Heart left ventricle (tissue), 16 donors: ENCODE measurements at regions not wholly inside any gene's neighbourhood (a gene's known extent, or its start where the extent isn't known, plus 50 kb on each side); places are given as distances from the start of the nearest gene placed in this dataset.

Experiments
- ATAC-seq, 4 donors: fragments of 200-7000 bp; cut with Tn5 transposase; one replicate each; pipeline ENCODE4 v1.9.1; 2020 to 2022; ENCODE audit warnings: moderate library complexity in 4 of 4, mild to moderate bottlenecking in 3 of 4, moderate number of reproducible peaks in 1 of 4
- DNase-seq, 5 donors: peaks; one replicate each; pipeline ENCODE4 v3.0.0-alpha.2; 2020
- H3K27ac ChIP-seq, 12 donors: fragments of 200-600 bp; sonication (generic) in 4 of 12; one replicate each; pipeline versions ENCODE4 v1.5.0 to v1.8.0; 2016 to 2022; ENCODE audit warnings: mild to moderate bottlenecking in 2 of 12
- H3K27me3 ChIP-seq, 9 donors: fragments of 200-600 bp; sonication (generic) in 2 of 9; one replicate each; pipeline versions ENCODE4 v1.5.1 to v1.8.0; 2016 to 2022; ENCODE audit warnings: mild to moderate bottlenecking in 3 of 9
- H3K36me3 ChIP-seq, 9 donors: fragments of 200-600 bp; sonication (generic) in 2 of 9; one replicate each; pipeline versions ENCODE4 v1.5.0 to v1.8.0; 2018 to 2022; ENCODE audit warnings: mild to moderate bottlenecking in 2 of 9
- H3K4me1 ChIP-seq, 12 donors: fragments of 200-600 bp; sonication (generic) in 4 of 12; one replicate each; pipeline versions ENCODE4 v1.5.0 to v1.8.0; 2016 to 2022; ENCODE audit warnings: mild to moderate bottlenecking in 3 of 12
- H3K4me3 ChIP-seq, 12 donors: fragments of 200-600 bp; sonication (generic) in 4 of 12; one replicate each; pipeline versions ENCODE4 v1.5.0 to v1.8.0; 2017 to 2022; ENCODE audit warnings: mild to moderate bottlenecking in 9 of 12, moderate library complexity in 4 of 12
- H3K9me3 ChIP-seq, 12 donors: fragments of 200-600 bp; sonication (generic) in 4 of 12; one replicate each; pipeline versions ENCODE4 v1.5.0 to v1.8.0; 2016 to 2022; ENCODE audit warnings: mild to moderate bottlenecking in 1 of 12
- POLR2A ChIP-seq, 2 donors: fragments of 450-650 bp; IDR thresholded peaks; one replicate each; pipeline ENCODE4 v1.6.1; 2017; ENCODE audit warnings: antibody characterized with exemption in 2 of 2, mild to moderate bottlenecking in 2 of 2, moderate library complexity in 2 of 2
- WGBS, 4 donors: extraction: QIAGEN DNeasy Blood & Tissue Kit in 2 of 4; methylation state at CpG; one replicate each; pipeline versions ENCODE4 v1.1.5 to v1.1.7; 2013 to 2018; 5-methylcytosine and 5-hydroxymethylcytosine counted together
- intact Hi-C, 10 donors: fragments of 100-400 bp; cut with DNase I; formaldehyde crosslinking; loops; one replicate each; pipeline versions ENCODE4 v1.11.1 to v1.14.2; 2022
- TF ChIP-seq, protein P1 (sequence below), 12 donors: fragments of 200-600 bp; sonication (generic) in 4 of 12; IDR thresholded peaks; one replicate each; pipeline versions ENCODE4 v1.5.0 to v1.8.0; 2018 to 2022; ENCODE audit warnings: antibody characterized with exemption in 12 of 12, mild to moderate bottlenecking in 5 of 12
- donor health status: ischemic (EF 13 %, LVEDD 7.1; RV severe dilation, severe dysfunction).
- donor health status: healthy with polysubstance abuse.
- donor health status: DM: no; HTN: yes; CAD: no.
- donor health status: DM: no; HTN: no; CAD: no.
- donor health status: ischemic (EF 25% LVEDD 6.9; RV normal size, moderate dysfunction).
- donor health status: ischemic (EF 25% LVEDD 5.7; RV mildly dilated, moderate dysfunction).
- donor health status: healthy.
- donor health status: DM: yes; HTN: yes; CAD: no.
- donor health status: ischemic (EF 35%, LVEDD 5.7; RV mildly dilated, moderate dysfunction).
- donor health status: nonischemic (EF 11% LVEDD 7.7; RV severe dilation, severe dysfunction).
- donor health status: DM: yes; HTN: yes; CAD: no.
- donor health status: PGD.
- donor health status: ischemic (EF 29% LVEDD 5.4; RV normal size, mild dysfunction).
- donor health status: nonischemic (EF 23%, LVEDD 6.1; RV moderate dilation, normal function).

DNA sequence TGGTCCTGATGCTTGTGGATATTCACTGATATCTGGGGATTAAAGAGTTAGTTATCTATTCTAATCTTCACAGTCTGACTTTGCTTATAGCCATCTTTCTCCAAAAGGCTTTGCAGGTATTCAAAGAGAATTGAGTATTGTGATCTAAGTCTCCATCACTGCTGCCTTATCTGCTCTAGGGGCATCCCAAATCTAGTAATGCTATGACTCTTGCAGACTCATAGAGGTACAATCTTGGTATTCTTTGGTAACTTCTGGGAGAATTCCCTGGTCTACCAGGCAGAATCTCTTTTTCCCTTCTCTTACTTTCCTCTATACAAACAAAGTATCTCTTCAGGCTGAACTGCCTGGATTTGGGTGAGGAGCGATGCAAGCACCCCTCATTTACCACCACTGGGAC lies 746.3 kb downstream of the JRKL start:
- no peaks in the 10 kb centered on the region for H3K27me3 ChIP-seq
- WGBS, 4 donors: 87 to 100% (median 94%) methylated on average over 1 of the region's 1 CpG
- ATAC-seq (no peak), DNase-seq (no peak)
- H3K4me3 ChIP-seq: no peak overlapping the region
- H3K27ac ChIP-seq: no peak overlapping the region
- intact Hi-C loops: no loop called here
- H3K4me1 ChIP-seq: no peaks in the 10 kb centered on the region
- H3K9me3 ChIP-seq: peaks cover 0 to 38% (median 10%) of the 10 kb centered on the region in 12 donors
- TF ChIP-seq, protein P1, sequence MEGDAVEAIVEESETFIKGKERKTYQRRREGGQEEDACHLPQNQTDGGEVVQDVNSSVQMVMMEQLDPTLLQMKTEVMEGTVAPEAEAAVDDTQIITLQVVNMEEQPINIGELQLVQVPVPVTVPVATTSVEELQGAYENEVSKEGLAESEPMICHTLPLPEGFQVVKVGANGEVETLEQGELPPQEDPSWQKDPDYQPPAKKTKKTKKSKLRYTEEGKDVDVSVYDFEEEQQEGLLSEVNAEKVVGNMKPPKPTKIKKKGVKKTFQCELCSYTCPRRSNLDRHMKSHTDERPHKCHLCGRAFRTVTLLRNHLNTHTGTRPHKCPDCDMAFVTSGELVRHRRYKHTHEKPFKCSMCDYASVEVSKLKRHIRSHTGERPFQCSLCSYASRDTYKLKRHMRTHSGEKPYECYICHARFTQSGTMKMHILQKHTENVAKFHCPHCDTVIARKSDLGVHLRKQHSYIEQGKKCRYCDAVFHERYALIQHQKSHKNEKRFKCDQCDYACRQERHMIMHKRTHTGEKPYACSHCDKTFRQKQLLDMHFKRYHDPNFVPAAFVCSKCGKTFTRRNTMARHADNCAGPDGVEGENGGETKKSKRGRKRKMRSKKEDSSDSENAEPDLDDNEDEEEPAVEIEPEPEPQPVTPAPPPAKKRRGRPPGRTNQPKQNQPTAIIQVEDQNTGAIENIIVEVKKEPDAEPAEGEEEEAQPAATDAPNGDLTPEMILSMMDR (IDR thresholded peaks at IDR 0.05): no peak
- TF ChIP-seq POLR2A (IDR thresholded peaks at IDR 0.05): no peak
- no peaks in the 10 kb centered on the region for H3K36me3 ChIP-seq

DNA sequence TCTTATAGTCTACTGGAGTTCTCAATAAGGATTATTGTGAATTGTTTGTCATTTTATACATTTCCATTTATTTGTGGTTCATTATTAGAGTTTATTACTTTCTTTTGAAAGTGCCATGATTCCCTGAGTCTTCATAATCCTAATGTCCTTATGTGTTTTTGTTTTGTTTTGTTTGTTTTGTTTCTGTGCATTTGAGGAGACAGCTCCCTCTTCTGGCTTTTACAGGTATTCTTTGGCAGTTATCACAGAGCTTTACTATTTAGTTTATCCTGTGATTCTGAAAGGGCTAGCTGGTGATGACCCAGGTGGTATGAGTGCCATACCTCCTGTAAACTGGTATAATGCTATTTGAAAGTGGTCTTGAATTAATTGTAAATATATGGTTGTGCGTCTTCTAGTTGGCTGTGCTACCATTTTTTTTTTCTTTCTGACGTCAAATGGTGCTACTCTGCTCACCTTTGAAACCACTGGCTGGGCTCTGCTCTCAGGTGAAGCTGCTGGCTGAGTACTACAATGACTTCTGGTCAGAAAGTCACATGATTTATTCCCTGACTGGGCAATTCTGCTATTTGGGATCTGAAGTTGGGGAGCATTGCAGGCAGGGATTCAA lies 751.2 kb downstream of the JRKL start:
- Histone ChIP-seq H3K9me3 (peaks cover 0 to 36% (median 9%) of the 10 kb centered on the region in 12 donors), H3K27me3 (no peaks in the 10 kb centered on the region), H3K36me3 (no peaks in the 10 kb centered on the region), H3K4me1 (no peaks in the 10 kb centered on the region), H3K27ac (no peak overlapping the region), H3K4me3 (no peak overlapping the region)
- ATAC-seq: no peak
- WGBS, 4 donors: 64 to 68% (median 67%) methylated on average over 2 of the region's 2 CpGs
- TF ChIP-seq, protein P1 (IDR thresholded peaks at IDR 0.05): peak in 11 of 12 donors; percentile 17 to 66 (median 42)
- TF ChIP-seq POLR2A (IDR thresholded peaks at IDR 0.05): no peak
- intact Hi-C loops: loop anchor here in 8 of 10 donors (2.0 to 10.0 kb wide), 6 partner anchors 306 to 679 kb away; no protein-coding TSS in a partner anchor
- DNase-seq: no peak

DNA sequence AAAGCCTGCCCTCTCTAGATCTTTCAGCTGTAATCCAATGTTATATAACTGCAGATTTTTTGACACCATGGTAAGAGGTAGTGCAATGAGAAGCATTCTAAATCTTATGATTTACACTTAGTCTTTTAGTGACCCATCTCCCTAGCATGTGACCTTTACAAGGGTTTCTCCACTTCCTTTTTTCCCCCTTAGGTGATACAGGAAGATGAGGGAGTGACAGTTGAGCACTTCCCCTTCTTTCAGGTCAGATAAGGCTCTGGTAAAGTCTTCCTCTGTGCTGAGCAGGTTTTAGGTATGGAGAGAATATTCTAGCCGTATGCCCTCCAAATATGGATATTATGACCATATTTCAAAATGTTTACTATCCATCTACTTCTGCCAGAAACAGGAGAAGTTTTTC lies 753.6 kb downstream of the JRKL start:
- Histone ChIP-seq H3K4me1 (no peaks in the 10 kb centered on the region), H3K27ac (no peak overlapping the region), H3K27me3 (no peaks in the 10 kb centered on the region), H3K4me3 (no peak overlapping the region), H3K36me3 (no peaks in the 10 kb centered on the region), H3K9me3 (peaks cover 0 to 19% (median 5%) of the 10 kb centered on the region in 12 donors)
- WGBS, 4 donors: 60 to 75% (median 69%) methylated on average over 1 of the region's 1 CpG
- intact Hi-C loops: loop anchor here in 8 of 10 donors (5.0 to 10.0 kb wide), 5 partner anchors 309 to 681 kb away; no protein-coding TSS in a partner anchor
- ATAC-seq (no peak), DNase-seq (no peak)
- TF ChIP-seq POLR2A (IDR thresholded peaks at IDR 0.05): no peak
- TF ChIP-seq, protein P1 (IDR thresholded peaks at IDR 0.05): no peak

DNA sequence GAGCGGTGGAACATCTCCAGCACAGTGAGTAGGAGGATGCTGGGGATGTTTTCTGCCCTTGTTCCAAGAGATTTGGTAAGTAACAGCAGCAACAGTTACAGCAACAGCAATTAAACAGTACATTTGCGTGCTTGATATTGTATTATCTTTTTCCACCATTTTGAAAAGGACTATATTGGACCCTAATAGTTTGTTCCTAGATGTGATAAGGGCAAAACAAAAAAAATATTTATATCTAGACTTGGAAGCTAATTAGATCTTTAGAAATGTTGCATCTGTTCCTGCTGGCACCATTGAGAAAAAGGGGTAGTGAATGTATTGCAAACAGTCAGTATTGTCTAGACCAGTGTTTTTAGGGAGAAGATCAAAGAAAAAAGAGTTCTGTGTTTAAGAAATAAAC lies 759.9 kb downstream of the JRKL start:
- Histone ChIP-seq H3K4me3 (no peak overlapping the region), H3K27ac (no peak overlapping the region), H3K9me3 (no peaks in the 10 kb centered on the region), H3K36me3 (no peaks in the 10 kb centered on the region), H3K4me1 (no peaks in the 10 kb centered on the region), H3K27me3 (no peaks in the 10 kb centered on the region)
- intact Hi-C loops: loop anchor here in 5 of 10 donors (10.0 kb wide), 3 partner anchors 315 to 685 kb away; no protein-coding TSS in a partner anchor
- no peak for DNase-seq
- WGBS, 4 donors: 75 to 85% (median 79%) methylated on average over 2 of the region's 2 CpGs
- TF ChIP-seq, protein P1 (IDR thresholded peaks at IDR 0.05): no peak
- TF ChIP-seq POLR2A (IDR thresholded peaks at IDR 0.05): no peak
- ATAC-seq: no peak
